Stimulated activated CD4-positive, alpha-beta T cell treated with anti-CD3 and anti-CD28 coated beads, Interleukin-1b, Interleukin-23, amount 100 ng/mL, for 24 hours (primary cell): ENCODE measurements at regions not wholly inside any gene's neighbourhood (a gene's known extent, or its start where the extent isn't known, plus 50 kb on each side); places are given as distances from the start of the nearest gene placed in this dataset.

Experiments
- DNase-seq, 4 experiments: peaks; one replicate each; pipeline ENCODE4 v3.0.0-alpha.2; 2020; ENCODE audit warnings: low read depth in 4 of 4, low spot score in 1 of 4

DNA sequence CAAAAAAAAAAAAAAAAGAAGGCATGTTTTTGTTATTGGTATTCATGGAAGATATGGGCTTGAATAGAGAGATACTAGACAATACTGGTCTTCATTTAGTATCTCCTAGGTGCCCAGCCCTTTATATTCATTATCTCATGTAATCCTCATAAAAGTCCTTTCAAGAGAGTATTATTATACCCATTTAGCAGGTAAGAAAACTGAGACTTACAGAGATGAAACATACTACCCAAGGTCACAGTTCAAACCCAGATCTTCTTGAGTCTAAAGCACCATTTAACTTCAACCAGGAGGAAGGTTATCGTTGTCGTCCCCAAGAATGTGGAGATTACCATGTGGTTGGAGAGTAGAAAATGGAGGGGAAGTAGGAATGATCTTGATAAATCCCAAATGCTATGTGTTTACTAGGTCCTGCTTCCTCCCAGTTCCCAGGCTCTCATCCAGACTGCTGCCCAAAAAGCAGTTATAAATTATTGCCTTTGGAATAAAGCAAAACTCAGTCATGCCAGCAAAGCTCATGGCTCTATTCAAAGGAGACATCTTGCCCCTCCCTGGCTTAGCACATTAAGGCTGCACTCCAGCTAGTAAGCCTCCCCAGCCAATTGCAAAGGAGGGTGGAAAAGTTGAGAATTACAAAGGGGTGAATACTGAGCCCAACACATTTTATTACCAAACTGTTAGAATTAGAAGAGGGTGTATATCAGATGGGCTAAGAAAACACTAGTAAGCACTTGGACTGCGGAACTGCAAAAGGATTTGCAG is 163.9 kb downstream of the PIK3R1 start:
- DNase-seq: no peak

- DNase-seq: no peak
Measured at GRCh38 chr5:68380078-68380477, 164.5 kb downstream of the PIK3R1 start.

DNA sequence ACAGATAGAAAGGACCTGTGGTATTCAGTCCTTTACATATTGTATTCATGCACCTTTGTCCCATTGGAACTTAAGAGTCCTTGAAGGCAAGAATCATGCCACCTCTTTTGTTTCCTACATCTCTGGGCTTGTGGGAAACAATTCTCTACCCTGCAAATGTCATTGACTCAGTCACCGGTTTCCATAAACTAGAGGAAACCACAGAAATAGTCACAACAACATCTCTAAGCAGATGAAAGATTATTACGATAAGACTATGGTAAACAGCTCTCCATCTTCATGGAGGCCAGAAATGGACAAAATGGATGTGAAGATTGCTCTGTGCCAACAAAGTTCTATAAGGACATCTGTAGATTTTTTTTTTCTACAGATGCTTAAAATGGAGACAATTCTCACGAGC is 165.5 kb downstream of the PIK3R1 start:
- no peak for DNase-seq

- no peak for DNase-seq
Measured at GRCh38 chr5:68381909-68382308, 166.4 kb downstream of the PIK3R1 start.

GRCh38 chr5:68382640-68383039 is 167.1 kb downstream of the PIK3R1 start:
- DNase-seq: no peak

DNA sequence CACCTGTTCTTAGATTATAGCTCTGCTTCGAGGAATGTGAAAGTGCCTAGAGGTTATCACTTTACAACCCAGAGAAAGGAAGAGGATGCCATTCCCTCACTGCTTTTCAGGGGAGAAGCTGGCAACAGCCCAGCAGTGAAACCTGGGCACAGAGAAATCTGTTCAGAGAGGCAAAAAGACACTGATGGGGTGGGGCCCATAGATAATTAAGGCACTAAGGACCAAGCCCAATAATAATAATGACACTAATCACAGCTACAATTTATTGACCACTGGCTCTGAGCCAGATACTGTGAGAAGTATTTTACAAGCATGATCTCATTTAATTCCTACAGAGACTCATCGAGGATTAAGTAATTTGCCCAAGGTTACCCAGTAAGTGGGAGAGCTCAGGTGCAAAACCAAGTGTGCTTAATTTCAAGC is 168.3 kb downstream of the PIK3R1 start:
- DNase-seq: no peak

DNA sequence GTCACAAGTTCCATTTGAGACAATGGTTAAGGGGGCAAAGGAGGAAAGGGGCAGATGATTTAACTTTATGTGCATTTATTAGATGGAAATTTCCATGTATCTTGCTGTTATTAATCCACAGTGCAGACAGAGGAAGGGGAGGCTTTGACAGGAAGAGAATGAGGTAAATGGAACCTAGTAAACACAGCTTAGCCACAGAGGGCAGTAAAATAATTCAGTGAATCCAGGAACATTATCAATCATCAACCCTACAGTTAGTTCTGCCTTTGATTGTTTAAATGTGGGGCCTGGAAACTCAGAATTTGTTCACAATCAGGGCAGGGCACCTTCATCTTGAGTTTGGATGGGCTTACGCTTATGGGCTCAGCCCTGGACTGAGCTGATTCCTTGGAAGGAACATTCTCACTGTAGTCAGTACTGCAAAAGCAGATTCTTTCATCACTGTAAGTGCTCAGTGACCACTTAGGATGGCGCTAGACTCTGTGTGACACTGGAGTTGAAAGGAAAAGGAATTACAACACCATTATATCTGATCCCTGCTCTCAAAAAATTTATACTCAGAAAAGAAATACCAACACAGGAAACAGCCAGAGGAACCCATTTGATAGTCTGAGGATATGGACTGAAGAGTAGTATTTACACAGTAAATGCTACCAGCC is 169.5 kb downstream of the PIK3R1 start:
- no peak for DNase-seq

DNA sequence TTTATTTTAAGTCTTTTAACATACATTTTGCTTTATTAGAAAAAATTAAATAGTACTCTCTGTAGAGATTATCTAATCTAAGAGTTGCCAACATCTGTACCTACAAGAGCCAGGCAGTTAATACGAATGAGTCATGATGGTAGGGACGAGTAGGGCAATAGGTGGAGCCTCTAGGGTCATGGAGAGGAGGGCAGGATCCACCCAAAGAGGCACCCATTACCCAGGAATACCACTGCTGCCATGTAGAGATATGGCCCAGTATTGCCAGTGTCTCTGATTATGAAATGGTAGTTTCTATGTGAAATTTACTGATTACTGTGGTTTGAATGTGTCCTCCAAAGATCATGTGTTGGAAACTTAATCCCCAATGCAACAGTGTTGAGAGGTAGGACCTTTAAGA is 170.4 kb downstream of the PIK3R1 start:
- DNase-seq: no peak

DNA sequence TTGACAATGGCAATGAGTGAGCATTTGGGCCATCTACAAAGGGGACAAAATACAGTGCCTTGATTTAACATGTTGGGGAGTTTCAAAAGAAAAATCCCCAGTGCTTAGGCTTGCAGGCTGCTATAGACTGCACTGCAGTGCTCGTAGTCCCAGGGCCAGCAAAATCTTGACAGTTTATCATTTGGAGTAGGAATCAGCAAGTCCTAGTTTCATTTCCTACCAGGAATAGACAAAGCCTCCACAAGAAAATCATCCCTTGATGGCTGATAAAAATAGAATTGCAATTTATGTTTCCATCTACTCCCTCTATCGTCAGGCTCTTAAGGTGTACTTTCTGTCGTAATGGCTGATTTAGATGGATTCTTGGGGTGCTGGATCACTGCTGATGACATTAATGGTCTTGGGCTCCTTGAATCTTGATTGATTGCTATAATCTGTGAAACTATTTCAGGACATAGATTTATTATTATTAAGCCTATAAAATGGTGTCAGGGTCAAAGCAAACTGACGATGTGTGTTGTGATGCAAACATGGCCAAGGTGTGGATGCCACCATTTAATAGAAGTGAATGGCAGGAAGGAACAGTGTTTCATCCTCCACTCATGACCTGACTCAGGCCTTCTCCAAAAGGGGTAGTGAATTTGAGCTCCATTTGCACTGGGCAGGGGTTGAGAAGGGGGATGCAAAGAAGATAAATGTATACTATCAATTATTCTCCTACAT is 171.7 kb downstream of the PIK3R1 start:
- DNase-seq: no peak

GRCh38 chr5:68389618-68390017 is 174.1 kb downstream of the PIK3R1 start:
- no peak for DNase-seq

- DNase-seq: no peak
Measured at GRCh38 chr5:68392617-68393016, 177.1 kb downstream of the PIK3R1 start.

- no peak for DNase-seq
Measured at GRCh38 chr5:68395302-68395701, 179.7 kb downstream of the PIK3R1 start.

GRCh38 chr5:68395926-68396511 is 180.5 kb downstream of the PIK3R1 start:
- DNase-seq: no peak

- no peak for DNase-seq
Measured at GRCh38 chr5:68396722-68397121, 181.2 kb downstream of the PIK3R1 start.

DNA sequence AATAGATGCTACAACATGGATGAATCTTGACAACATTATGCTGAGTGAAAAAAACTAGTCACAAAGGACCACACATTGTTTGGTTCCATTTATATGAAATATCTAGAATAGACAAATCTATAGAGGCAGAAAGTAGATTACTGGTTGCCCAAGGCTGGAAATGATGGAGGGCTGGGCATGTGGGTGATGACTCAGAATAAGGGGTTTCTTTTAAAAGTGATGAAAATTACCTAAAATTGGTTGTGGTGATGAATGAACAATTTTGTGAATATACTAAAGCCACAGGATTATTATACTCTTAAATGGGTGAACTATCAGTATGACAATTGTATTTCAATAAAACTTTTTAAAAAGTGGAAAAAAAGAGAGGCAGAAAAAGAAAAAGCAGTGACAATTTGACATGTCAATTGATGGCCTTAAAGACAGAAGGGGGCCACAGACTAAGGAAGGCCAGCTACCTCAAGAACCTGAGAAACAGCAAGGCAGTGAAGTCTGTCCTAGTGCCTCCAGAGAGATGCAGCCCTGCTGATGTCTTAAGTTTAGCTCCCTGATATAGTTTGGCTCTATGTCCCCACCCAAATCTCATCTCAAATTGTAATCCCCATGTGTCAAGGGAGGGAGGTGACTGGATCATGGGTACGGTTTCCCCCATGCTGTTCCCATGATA is 182.7 kb downstream of the PIK3R1 start:
- DNase-seq: no peak

GRCh38 chr5:68403301-68403700 is 187.7 kb downstream of the PIK3R1 start:
- no peak for DNase-seq

DNA sequence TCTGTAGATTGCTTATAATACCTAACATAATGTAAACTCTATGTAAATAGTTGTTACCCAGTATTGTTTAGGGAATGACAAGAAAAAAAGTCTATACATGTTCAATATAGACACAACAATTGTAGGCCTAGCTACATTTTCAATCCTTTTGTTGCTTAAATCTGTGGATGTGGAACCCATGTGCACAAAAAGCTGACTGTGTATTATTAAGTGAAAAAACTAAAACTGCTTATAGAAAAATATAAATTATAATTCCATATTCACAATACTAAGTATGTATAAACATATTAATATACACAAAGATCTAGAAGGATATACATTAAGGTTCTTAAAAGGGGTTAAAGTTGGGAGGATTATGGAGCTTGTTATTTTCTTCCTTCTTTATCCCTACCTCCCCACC is 188.7 kb downstream of the PIK3R1 start:
- DNase-seq: no peak

- DNase-seq: no peak
Measured at GRCh38 chr5:68405026-68405684, 189.6 kb downstream of the PIK3R1 start.

DNA sequence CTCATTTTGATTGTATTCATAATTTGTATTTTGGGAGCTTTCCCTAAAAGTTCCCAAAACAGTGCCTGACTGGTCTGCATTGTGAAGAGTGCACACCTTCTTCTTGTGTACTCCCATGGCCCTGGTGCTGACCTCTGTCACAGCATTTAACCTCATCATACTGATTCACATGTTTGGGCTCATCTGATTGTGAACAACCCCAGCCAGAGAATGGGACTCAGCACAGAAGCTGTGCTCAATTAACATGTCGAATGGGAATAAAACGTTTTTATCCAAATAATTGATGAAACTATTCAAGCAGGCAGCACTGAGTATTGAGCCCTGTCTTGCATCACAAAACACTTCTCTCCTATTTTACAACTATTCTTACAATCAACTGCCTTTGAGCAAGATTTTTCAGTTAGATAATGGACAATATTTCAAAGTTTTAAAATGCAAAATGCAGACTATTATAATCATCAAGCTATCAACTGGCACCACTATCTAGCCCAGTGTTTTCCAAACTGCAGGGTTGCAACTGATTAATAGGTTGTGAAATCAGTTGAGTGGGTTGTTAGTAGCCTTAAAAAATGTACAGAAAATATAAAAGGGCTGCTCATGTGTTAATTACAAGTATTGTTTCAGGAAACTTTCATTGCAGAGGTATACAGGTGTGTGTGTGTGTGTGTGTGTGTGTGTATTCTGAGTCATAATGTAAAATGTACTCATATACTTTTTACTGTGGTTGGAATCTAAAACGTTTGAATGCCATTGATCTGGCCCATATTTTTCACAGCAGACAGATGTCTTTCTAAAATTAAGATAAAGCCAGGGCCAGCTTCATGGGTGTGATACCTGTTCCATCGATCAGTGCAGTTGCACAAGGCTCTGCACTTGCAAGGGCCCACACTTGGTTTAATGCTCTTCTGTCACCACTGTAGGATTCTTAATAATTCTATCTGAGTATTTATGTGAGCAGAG is 190.5 kb downstream of the PIK3R1 start:
- no peak for DNase-seq
